ENCODE measurements at regions not wholly inside any gene's neighbourhood (a gene's known extent, or its start where the extent isn't known, plus 50 kb on each side); places are given as distances from the start of the nearest gene placed in this dataset.

GRCh38 chr16:79792076-79792475, 191.5 kb upstream of the MAF start:
- TF ChIP-seq EZH2 (IDR thresholded peaks at IDR 0.05), result no peak
- no peak for TF ChIP-seq POLR2AphosphoS5 (IDR thresholded peaks at IDR 0.05; ENCODE audit: borderline replicate concordance, low read depth, low read length)
